GM12891 (cell line): ENCODE measurements at regions not wholly inside any gene's neighbourhood (a gene's known extent, or its start where the extent isn't known, plus 50 kb on each side); places are given as distances from the start of the nearest gene placed in this dataset.

Experiments used
- POLR2A ChIP-seq: IDR thresholded peaks from 2 replicates; pipeline ENCODE4 v1.6.1; 2011; ENCODE audit warnings: low read depth, low read length, control low read depth
- POLR2AphosphoS5 ChIP-seq: IDR thresholded peaks from 2 replicates; pipeline ENCODE4 v1.6.1; 2011; ENCODE audit warnings: low read depth, low read length, control low read depth
- SPI1 ChIP-seq: IDR thresholded peaks from 2 replicates; pipeline ENCODE4 v1.6.1; 2011; ENCODE audit warnings: low read depth, low read length, control low read depth
- TAF1 ChIP-seq: IDR thresholded peaks from 2 replicates; pipeline ENCODE4 v1.6.1; 2011; ENCODE audit warnings: low read depth, low read length, control low read depth

GRCh38 chr6:159378411-159379328 is 209.5 kb downstream of the FNDC1 start:
- TF ChIP-seq POLR2A: no peak
- TF ChIP-seq POLR2AphosphoS5: no peak
- no peak for TF ChIP-seq TAF1
- no peak for TF ChIP-seq SPI1
